Neuronal stem cell (in vitro differentiated cells): ENCODE measurements at regions not wholly inside any gene's neighbourhood (a gene's known extent, or its start where the extent isn't known, plus 50 kb on each side); places are given as distances from the start of the nearest gene placed in this dataset.

Experiments
- DNase-seq: peaks from one replicate; pipeline ENCODE4 v3.0.0-alpha.2; 2013; ENCODE audit warnings: low spot score
- H2AFZ ChIP-seq: one replicate; pipeline ENCODE4 v1.6.1; 2013; ENCODE audit warnings: mild to moderate bottlenecking, low read length, inconsistent platforms
- H2AK5ac ChIP-seq: 2 replicates; pipeline ENCODE4 v1.6.1; 2013; ENCODE audit warnings: low read depth, mild to moderate bottlenecking, inconsistent platforms, low read length, moderate library complexity, mixed read lengths
- H2BK120ac ChIP-seq: 2 replicates; pipeline ENCODE4 v1.6.1; 2013; ENCODE audit warnings: low read depth, mild to moderate bottlenecking, inconsistent platforms, low read length, moderate library complexity, mixed read lengths
- H2BK12ac ChIP-seq: one replicate; pipeline ENCODE4 v1.6.1; 2013; ENCODE audit warnings: low read length, inconsistent platforms
- H2BK15ac ChIP-seq: 2 replicates; pipeline ENCODE4 v1.6.1; 2013; ENCODE audit warnings: mild to moderate bottlenecking, low read length, inconsistent platforms, mixed read lengths
- H2BK5ac ChIP-seq: one replicate; pipeline ENCODE4 v1.6.1; 2013; ENCODE audit warnings: inconsistent platforms, mild to moderate bottlenecking, low read length, moderate library complexity
- H3K14ac ChIP-seq: one replicate; pipeline ENCODE4 v1.6.1; 2013; ENCODE audit warnings: low read length, inconsistent platforms
- H3K18ac ChIP-seq: 2 replicates; pipeline ENCODE4 v1.6.1; 2013; ENCODE audit warnings: low read length, inconsistent platforms
- H3K23ac ChIP-seq: 2 replicates; pipeline ENCODE4 v1.6.1; 2013; ENCODE audit warnings: low read depth, mild to moderate bottlenecking, mixed read lengths, low read length, inconsistent platforms; ENCODE audit not compliant: poor library complexity
- H3K27ac ChIP-seq: replicated peaks from 3 replicates; pipeline ENCODE4 v1.5.1; 2013; ENCODE audit warnings: low read length, inconsistent platforms
- H3K27me3 ChIP-seq, 3 experiments: 2 replicates each; pipeline ENCODE4 v1.6.1; 2013; ENCODE audit warnings: low read length in 3 of 3, mild to moderate bottlenecking in 2 of 3, inconsistent platforms in 1 of 3, low read depth in 1 of 3, mixed read lengths in 1 of 3, moderate library complexity in 1 of 3; ENCODE audit not compliant: control insufficient read depth in 3 of 3, insufficient read depth in 3 of 3
- H3K36me3 ChIP-seq, 2 donors: replicated peaks in 1 of 2; 2 replicates each; pipeline ENCODE4 v1.6.1; 2013; ENCODE audit warnings: low read length in 2 of 2; ENCODE audit not compliant: control insufficient read depth in 2 of 2, insufficient read depth in 2 of 2
- H3K4ac ChIP-seq: 2 replicates; pipeline ENCODE4 v1.6.1; 2013; ENCODE audit warnings: inconsistent platforms, mild to moderate bottlenecking, low read length, moderate library complexity
- H3K4me1 ChIP-seq, 2 donors: 1 replicate in 1 of 2; 2 replicates in 1 of 2; pipeline ENCODE4 v1.6.1; 2013; ENCODE audit warnings: low read length in 2 of 2, low read depth in 1 of 2; ENCODE audit not compliant: control insufficient read depth in 2 of 2, insufficient read depth in 1 of 2
- H3K4me2 ChIP-seq: one replicate; pipeline ENCODE4 v1.6.1; 2013; ENCODE audit warnings: mild to moderate bottlenecking, low read length, inconsistent platforms; ENCODE audit not compliant: insufficient read depth, poor library complexity, severe bottlenecking
- H3K4me3 ChIP-seq, 2 donors: 2 replicates each; pipeline ENCODE4 v1.5.1; 2013; ENCODE audit warnings: low read length in 2 of 2, mild to moderate bottlenecking in 2 of 2, inconsistent platforms in 1 of 2, moderate library complexity in 1 of 2
- H3K79me1 ChIP-seq: one replicate; pipeline ENCODE4 v1.6.1; 2013; ENCODE audit warnings: low read depth, mild to moderate bottlenecking, inconsistent platforms, low read length, moderate library complexity
- H3K9ac ChIP-seq: one replicate; pipeline ENCODE4 v1.6.1; 2013; ENCODE audit warnings: mild to moderate bottlenecking, low read depth, low read length, inconsistent platforms; ENCODE audit not compliant: poor library complexity
- H3K9me3 ChIP-seq, 2 donors: replicated peaks in 1 of 2; 2 replicates each; pipeline versions ENCODE3 to v1.6.1; 2013; ENCODE audit warnings: low read length in 2 of 2, mild to moderate bottlenecking in 2 of 2, inconsistent platforms in 1 of 2, low read depth in 1 of 2, mixed read lengths in 1 of 2, moderate library complexity in 1 of 2; ENCODE audit not compliant: control insufficient read depth in 2 of 2, insufficient read depth in 1 of 2
- H4K8ac ChIP-seq: one replicate; pipeline ENCODE4 v1.6.1; 2013; ENCODE audit warnings: low read depth, mild to moderate bottlenecking, inconsistent platforms, low read length, moderate library complexity
- H4K91ac ChIP-seq: one replicate; pipeline ENCODE4 v1.6.1; 2013; ENCODE audit warnings: low read length, low read depth, mild to moderate bottlenecking, inconsistent platforms; ENCODE audit not compliant: poor library complexity
- WGBS, 2 donors: extraction: QIAGEN DNeasy Blood & Tissue Kit; methylation state at CpG; one replicate each; pipeline ENCODE4 v1.1.7; 2013; ENCODE audit warnings: missing lambda C conversion rate in 2 of 2, mixed read lengths in 1 of 2; ENCODE audit not compliant: insufficient read length in 2 of 2, insufficient replicate concordance in 1 of 2; ENCODE audit errors: extremely low coverage in 2 of 2; 5-methylcytosine and 5-hydroxymethylcytosine counted together

- Histone ChIP-seq H3K4me3 (no peak overlapping the region), H2BK5ac (no peak overlapping the region)
- no peak for DNase-seq
These were observed 230.7 kb upstream of the RTL1 start for GRCh38 chr14:101134161-101134631.

GRCh38 chr14:101134851-101135433, 231.4 kb upstream of the RTL1 start:
- peaks cover 0 to 4% of the 10 kb centered on the region in 2 donors for H3K9me3 ChIP-seq
- H2BK5ac ChIP-seq: no peak overlapping the region
- no peak overlapping the region for H3K9ac ChIP-seq
- WGBS, 2 donors: no CpG with 5 or more reads among the region's 13 CpGs
- H4K8ac ChIP-seq: no peak overlapping the region
- H3K14ac ChIP-seq: no peak overlapping the region
- DNase-seq: no peak
- H2AFZ ChIP-seq: peak overlapping the region; percentile 38
- H3K27ac ChIP-seq: no peak overlapping the region
- no peak overlapping the region for H2BK12ac ChIP-seq
- H3K4me3 ChIP-seq: no peak overlapping the region
- no peak overlapping the region for H3K4ac ChIP-seq
- H2BK120ac ChIP-seq: no peak overlapping the region
- H3K36me3 ChIP-seq: no peaks in the 10 kb centered on the region
- H3K79me1 ChIP-seq: no peaks in the 10 kb centered on the region
- no peaks in the 10 kb centered on the region for H3K27me3 ChIP-seq
- H3K4me1 ChIP-seq: peaks cover 0 to 4% of the 10 kb centered on the region in 2 donors
- H3K18ac ChIP-seq: peak overlapping the region; percentile 29
- H3K4me2 ChIP-seq: no peak overlapping the region
- H2AK5ac ChIP-seq: no peak overlapping the region
- no peak overlapping the region for H3K23ac ChIP-seq
- H4K91ac ChIP-seq: no peak overlapping the region
- H2BK15ac ChIP-seq: no peak overlapping the region

More at GRCh38 chr14:101134161-101134631, 230.7 kb upstream of the RTL1 start:
- no peaks in the 10 kb centered on the region for H3K36me3 ChIP-seq
- H2BK12ac ChIP-seq: no peak overlapping the region
- WGBS, 2 donors: no CpG with 5 or more reads among the region's 12 CpGs
- no peak overlapping the region for H4K8ac ChIP-seq
- H3K23ac ChIP-seq: peak overlapping the region; percentile 5
- peak overlapping the region; percentile 3 for H2AFZ ChIP-seq
- no peaks in the 10 kb centered on the region for H3K79me1 ChIP-seq
- no peaks in the 10 kb centered on the region for H3K27me3 ChIP-seq
- H3K14ac ChIP-seq: peak overlapping the region; percentile 78
- H3K27ac ChIP-seq: no peak overlapping the region
- no peak overlapping the region for H4K91ac ChIP-seq
- H2BK120ac ChIP-seq: no peak overlapping the region
- H3K18ac ChIP-seq: peak overlapping the region; percentile 40
- H3K4me1 ChIP-seq: peaks cover 0 to 4% of the 10 kb centered on the region in 2 donors
- no peak overlapping the region for H2BK15ac ChIP-seq
- H3K4me2 ChIP-seq: no peak overlapping the region
- H3K4ac ChIP-seq: no peak overlapping the region
- H3K9ac ChIP-seq: no peak overlapping the region
- peaks cover 0 to 4% of the 10 kb centered on the region in 2 donors for H3K9me3 ChIP-seq
- H2AK5ac ChIP-seq: no peak overlapping the region

GRCh38 chr14:101135796-101136742, 232.5 kb upstream of the RTL1 start:
- Histone ChIP-seq H2BK120ac (no peak overlapping the region), H2BK5ac (no peak overlapping the region), H3K4ac (no peak overlapping the region), H3K4me2 (no peak overlapping the region), H2BK15ac (peak overlapping the region; percentile 16), H3K36me3 (no peaks in the 10 kb centered on the region), H3K9me3 (peaks cover 1 to 7% of the 10 kb centered on the region in 2 donors), H2AK5ac (no peak overlapping the region), H3K23ac (peak overlapping the region; percentile 77), H3K4me1 (peaks cover 0 to 3% of the 10 kb centered on the region in 2 donors), H3K27me3 (no peaks in the 10 kb centered on the region), H3K4me3 (no peak overlapping the region), H3K27ac (no peak overlapping the region), H4K91ac (no peak overlapping the region), H2BK12ac (no peak overlapping the region), H3K18ac (peak overlapping the region; percentile 63), H3K14ac (peak overlapping the region; percentile 21), H3K79me1 (no peaks in the 10 kb centered on the region), H2AFZ (peak overlapping the region; percentile 23), H3K9ac (no peak overlapping the region), H4K8ac (no peak overlapping the region)
- WGBS, 2 donors: no CpG with 5 or more reads among the region's 10 CpGs
- DNase-seq: no peak

GRCh38 chr14:101137234-101137633, 233.7 kb upstream of the RTL1 start:
- H3K9me3 ChIP-seq: peaks cover 1 to 16% of the 10 kb centered on the region in 2 donors
- H3K23ac ChIP-seq: no peak overlapping the region
- no peaks in the 10 kb centered on the region for H3K36me3 ChIP-seq
- no peak overlapping the region for H2BK5ac ChIP-seq
- H2AFZ ChIP-seq: no peak overlapping the region
- no peak overlapping the region for H3K27ac ChIP-seq
- H2AK5ac ChIP-seq: no peak overlapping the region
- no peaks in the 10 kb centered on the region for H3K27me3 ChIP-seq
- H3K9ac ChIP-seq: no peak overlapping the region
- H4K91ac ChIP-seq: no peak overlapping the region
- no peak for DNase-seq
- no peaks in the 10 kb centered on the region for H3K79me1 ChIP-seq
- no peak overlapping the region for H3K4me2 ChIP-seq
- no peak overlapping the region for H3K14ac ChIP-seq
- no peak overlapping the region for H2BK120ac ChIP-seq
- peaks cover 0 to 1% of the 10 kb centered on the region in 2 donors for H3K4me1 ChIP-seq
- no peak overlapping the region for H3K4me3 ChIP-seq
- no peak overlapping the region for H3K4ac ChIP-seq
- no CpG with 5 or more reads among the region's 7 CpGs for WGBS, 2 donors
- no peak overlapping the region for H3K18ac ChIP-seq
- H2BK12ac ChIP-seq: no peak overlapping the region
- no peak overlapping the region for H2BK15ac ChIP-seq
- H4K8ac ChIP-seq: no peak overlapping the region
